ENCODE measurements at regions not wholly inside any gene's neighbourhood (a gene's known extent, or its start where the extent isn't known, plus 50 kb on each side); places are given as distances from the start of the nearest gene placed in this dataset.
"Not testable (repeated sequence)": the region's sequence is repeated elsewhere in the genome, so short reads cannot be mapped to it uniquely, and the experiment has no call there.

GRCh38 chrX:147468600-147468999 is 443.1 kb upstream of the FMR1 start:
- DNase-seq (ENCODE audit: low spot score): no peak

GRCh38 chrX:147476008-147476407 is 435.7 kb upstream of the FMR1 start:
- peak; percentile 21 for DNase-seq (ENCODE audit: low spot score)

GRCh38 chrX:147478899-147479298 is 432.8 kb upstream of the FMR1 start:
- DNase-seq (ENCODE audit: low spot score): no peak

DNA sequence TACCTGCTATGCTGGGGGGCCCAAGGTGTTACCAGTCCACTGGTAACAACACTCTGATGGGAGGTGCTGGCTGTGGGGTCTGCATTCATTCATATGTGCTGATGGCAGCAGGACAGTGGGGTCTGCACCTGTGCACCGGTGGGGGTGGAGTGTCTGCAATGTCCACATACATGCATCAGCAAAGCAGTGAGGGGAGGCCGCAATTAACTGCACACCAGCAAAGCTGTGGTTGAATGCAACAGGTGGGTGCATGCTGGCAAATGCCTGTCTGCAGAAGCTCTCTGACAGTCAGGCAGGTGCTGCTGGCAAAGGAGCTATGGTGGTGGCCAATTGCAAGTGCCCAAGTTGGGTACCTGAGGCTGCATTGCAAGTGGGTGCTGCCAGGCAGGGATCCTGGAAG is 426.5 kb upstream of the FMR1 start:
- no peak for DNase-seq (ENCODE audit: low spot score)

DNA sequence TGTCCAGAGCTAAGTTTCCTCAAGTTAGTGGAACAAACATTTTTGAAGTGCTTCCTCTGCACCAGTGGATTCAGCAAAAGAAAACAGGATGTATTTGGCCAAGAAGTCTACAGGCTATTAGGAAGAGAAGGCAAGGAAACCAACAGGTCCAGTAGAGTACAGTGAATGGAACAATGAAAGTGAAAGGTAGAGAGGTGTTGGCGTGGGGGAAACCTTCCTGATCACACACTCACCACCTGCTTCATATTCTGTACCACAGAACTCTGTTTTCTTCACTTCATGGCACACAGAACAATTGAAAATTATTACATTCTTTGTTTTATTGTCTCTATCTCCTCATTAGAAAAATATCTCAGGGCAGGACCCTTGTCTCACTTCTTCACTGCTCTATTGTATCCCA is 417.4 kb upstream of the FMR1 start:
- no peak for DNase-seq (ENCODE audit: low spot score)

- DNase-seq (ENCODE audit: low spot score): no peak
Measured at GRCh38 chrX:147498796-147499195, 412.9 kb upstream of the FMR1 start.

GRCh38 chrX:147522981-147523380 is 388.7 kb upstream of the FMR1 start:
- DNase-seq (ENCODE audit: low spot score): no peak

GRCh38 chrX:147533426-147533825 is 378.3 kb upstream of the FMR1 start:
- DNase-seq (ENCODE audit: low spot score): no peak

GRCh38 chrX:147537172-147537571 is 374.5 kb upstream of the FMR1 start:
- DNase-seq (ENCODE audit: low spot score): no peak

DNA sequence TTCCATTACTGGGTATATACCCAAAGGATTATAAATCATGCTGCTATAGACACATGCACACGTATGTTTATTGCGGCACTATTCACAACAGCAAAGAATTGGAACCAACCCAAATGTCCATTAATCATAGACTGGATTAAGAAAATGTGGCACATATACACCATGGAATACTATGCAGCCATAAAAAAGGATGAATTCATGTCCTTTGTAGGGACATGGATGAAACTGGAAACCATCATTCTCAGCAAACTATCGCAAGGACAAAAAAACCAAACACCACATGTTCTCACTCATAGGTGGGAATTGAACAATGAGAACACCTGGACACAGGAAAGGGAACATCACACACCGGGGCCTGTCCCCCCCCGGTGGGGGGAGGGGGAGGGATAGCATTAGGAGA is 363.7 kb upstream of the FMR1 start:
- DNase-seq (ENCODE audit: low spot score): not testable (repeated sequence)

- peak; percentile 23 for DNase-seq (ENCODE audit: low spot score)
Measured at GRCh38 chrX:147550217-147550616, 361.5 kb upstream of the FMR1 start.

- no peak for DNase-seq (ENCODE audit: low spot score)
Measured at GRCh38 chrX:147559191-147559590, 352.5 kb upstream of the FMR1 start.

DNA sequence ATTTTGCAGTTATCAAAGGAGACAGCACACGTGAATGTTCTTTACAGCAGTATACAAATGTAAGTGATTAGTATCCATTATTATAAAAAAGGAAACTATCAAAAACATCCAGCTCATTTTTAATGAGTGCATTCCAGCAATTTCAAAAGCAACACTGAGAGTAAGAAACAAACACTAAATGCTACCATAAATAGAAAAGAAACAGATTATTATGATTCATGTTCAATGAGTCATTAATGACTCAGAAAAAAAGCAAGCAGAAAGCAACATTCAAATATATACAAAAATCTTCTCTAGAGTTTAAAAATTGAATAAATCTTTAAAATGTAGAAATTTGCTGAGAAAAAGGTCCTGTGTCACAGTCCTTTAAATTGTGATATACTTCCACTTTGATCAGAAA is 346.5 kb upstream of the FMR1 start:
- DNase-seq (ENCODE audit: low spot score): no peak

DNA sequence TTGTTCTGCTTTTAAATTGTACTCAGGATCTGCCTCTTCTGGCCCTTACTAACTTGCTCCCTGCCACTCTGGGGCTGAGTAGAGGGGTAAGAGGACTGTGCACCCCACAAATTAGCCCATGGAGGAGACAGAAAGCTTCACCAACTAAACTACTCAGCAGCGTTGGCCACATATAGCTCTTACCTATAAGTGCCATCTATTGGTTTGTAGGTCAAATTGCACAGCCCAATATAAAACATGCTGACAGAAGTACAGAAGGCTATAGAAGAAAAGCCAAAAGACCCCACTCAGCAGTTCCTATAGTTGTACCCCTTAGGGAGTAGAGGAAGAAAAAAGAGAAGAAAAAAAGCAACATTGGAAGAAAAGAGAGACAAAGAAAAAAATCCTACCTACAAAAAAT is 341.2 kb upstream of the FMR1 start:
- peak; percentile 4 for DNase-seq (ENCODE audit: low spot score)

GRCh38 chrX:147573266-147573665 is 338.5 kb upstream of the FMR1 start:
- no peak for DNase-seq (ENCODE audit: low spot score)

DNA sequence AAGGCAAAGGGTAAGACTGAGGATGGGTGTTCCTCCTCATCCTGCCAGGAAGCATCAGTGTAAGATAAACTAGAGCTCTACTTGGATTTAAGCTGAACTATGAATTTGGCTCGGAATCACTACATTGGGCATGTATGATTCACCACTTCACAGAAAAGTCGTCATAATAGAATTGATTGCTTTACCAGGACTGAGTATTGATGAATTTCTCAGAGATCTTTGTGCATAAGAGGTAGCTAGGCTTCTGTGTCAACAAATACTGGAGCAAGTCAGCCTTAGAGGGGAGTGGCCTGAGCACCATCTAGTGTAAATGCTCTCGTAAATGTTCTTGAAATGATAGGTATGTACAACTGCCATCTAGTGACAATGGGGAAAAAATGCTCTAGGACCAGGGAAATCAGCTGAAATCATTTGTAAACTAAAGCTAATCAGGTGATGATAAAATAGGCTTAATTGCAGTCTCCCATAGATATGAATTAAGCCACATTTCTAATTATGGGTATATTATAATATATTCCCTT is 309.5 kb upstream of the FMR1 start:
- DNase-seq (ENCODE audit: low spot score): peak; percentile 31

DNA sequence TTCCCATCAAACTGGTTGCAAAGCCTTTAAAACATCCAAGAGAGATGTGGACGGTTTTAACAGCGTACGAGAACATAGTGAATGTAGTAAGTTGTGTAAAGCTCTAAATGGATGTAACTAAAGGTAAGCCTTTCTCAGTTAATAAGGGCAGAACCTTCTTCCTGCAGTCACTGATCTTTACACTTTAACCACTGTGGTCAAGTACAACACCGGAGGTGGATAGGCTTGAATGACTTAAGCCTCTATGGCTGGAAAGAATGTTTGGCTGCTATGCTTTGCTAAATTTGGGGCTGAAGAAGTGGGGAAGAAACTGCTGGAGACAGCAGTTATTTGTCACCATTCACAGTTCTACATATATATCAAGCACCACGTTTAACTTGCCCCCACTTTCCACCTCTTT is 285.1 kb upstream of the FMR1 start:
- DNase-seq (ENCODE audit: low spot score): no peak

- DNase-seq (ENCODE audit: low spot score): no peak
Measured at GRCh38 chrX:147635186-147635585, 276.5 kb upstream of the FMR1 start.

GRCh38 chrX:147637190-147637589 is 274.5 kb upstream of the FMR1 start:
- no peak for DNase-seq (ENCODE audit: low spot score)

DNA sequence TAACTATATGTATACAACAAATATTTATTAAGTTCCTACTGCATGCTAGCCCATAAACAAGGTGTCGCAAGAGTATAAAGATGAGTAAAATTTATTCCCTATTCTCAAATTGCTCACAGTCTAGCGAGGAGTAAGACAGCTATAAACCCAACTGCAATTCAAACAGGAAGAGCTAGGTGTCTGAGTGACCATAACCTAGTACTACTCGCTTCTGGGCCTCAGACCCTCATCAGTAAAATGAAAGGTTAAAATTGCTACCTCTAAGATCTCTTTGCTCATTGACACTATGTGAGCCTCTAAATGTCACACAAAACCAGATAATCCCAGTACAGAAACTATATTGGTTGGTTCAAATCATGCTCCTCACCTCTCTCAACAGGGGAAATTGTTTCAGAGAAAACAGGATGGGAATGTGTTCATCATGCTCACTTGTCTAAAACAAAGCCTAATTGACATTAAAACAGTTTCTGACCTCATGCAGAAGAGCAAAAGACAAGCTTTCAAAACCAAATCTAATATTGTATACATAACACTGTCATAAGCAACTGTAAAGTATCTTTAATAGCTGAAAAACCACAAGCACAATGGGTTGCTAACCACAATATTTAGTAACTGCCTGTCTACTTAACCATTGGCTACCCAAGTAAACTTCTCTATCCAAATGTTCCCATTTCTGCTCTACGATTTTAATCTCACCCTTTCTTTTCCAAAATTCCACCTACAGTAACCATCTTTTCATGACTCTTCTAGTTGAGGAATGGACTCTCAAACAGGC is 264.6 kb upstream of the FMR1 start:
- DNase-seq (ENCODE audit: low spot score): no peak

- no peak for DNase-seq (ENCODE audit: low spot score)
Measured at GRCh38 chrX:147675819-147676218, 235.9 kb upstream of the FMR1 start.

DNA sequence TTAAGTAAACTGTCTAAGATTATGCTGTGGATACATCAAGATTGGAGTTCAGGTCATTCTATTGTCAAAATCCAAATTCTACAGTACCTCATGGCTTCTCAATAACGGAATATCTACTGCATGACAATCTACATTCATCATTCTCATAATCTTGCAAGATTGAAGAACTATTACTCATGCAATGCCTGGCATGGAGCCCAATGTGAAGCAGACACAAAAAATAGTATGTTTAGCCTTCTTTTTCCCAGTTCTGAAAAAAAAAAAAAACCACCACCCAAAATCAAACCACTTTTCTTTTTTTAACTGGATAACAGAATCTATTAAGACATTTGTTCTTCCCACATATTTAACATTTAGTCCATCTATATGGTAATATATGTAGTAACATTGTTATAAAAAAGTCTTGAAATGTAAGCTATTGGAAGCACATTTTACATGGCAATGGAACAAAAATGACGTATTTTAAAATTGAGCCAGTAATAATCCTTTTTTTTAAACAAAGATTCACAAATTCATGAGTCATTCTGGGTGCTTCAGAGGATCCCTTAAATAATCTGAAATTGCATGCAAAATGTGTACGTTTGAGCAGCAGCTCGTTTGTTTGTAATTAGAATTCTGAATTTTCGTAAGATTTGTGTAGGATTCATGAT is 232.2 kb upstream of the FMR1 start:
- DNase-seq (ENCODE audit: low spot score): no peak

GRCh38 chrX:147680251-147680650 is 231.5 kb upstream of the FMR1 start:
- DNase-seq (ENCODE audit: low spot score): no peak

All from H4 (cell line).